Activated CD8-positive, alpha-beta memory T cell treated with anti-CD3 and anti-CD28 coated beads, Interleukin-2, amount 10 ng/mL, durations not matched to agents 7 days and 5 days (primary cell): ENCODE measurements at regions not wholly inside any gene's neighbourhood (a gene's known extent, or its start where the extent isn't known, plus 50 kb on each side); places are given as distances from the start of the nearest gene placed in this dataset.

ENCODE experiments used
- ATAC-seq: fragments of 150-1000 bp; cut with Tn5 transposase; one replicate; pipeline ENCODE4 v1.10.0; 2021; ENCODE audit warnings: moderate library complexity
- CTCF ChIA-PET: fragments of 350-600 bp; sonication (Branson Sonifier 250); formaldehyde crosslinking; loops from one replicate; lab custom pipeline; 2021; ENCODE audit warnings: antibody characterized with exemption; lab: Charles Lee
- DNase-seq: peaks from one replicate; pipeline ENCODE4 v3.0.0-alpha.2; 2020
- H3K27ac Mint-ChIP-seq: one replicate; pipeline ENCODE4 v1.8.0; 2021; ENCODE audit warnings: mild to moderate bottlenecking, mixed read lengths
- H3K27me3 Mint-ChIP-seq: one replicate; pipeline ENCODE4 v1.8.0; 2021; ENCODE audit warnings: mixed read lengths
- H3K36me3 Mint-ChIP-seq: one replicate; pipeline ENCODE4 v1.8.0; 2021; ENCODE audit warnings: mild to moderate bottlenecking, mixed read lengths
- H3K4me1 Mint-ChIP-seq: one replicate; pipeline ENCODE4 v1.8.0; 2021; ENCODE audit warnings: mixed read lengths
- H3K4me3 Mint-ChIP-seq: one replicate; pipeline ENCODE4 v1.8.0; 2021; ENCODE audit warnings: mild to moderate bottlenecking, moderate library complexity, mixed read lengths
- H3K9me3 Mint-ChIP-seq: one replicate; pipeline ENCODE4 v1.8.0; 2022; ENCODE audit warnings: low read depth, mixed read lengths

DNA sequence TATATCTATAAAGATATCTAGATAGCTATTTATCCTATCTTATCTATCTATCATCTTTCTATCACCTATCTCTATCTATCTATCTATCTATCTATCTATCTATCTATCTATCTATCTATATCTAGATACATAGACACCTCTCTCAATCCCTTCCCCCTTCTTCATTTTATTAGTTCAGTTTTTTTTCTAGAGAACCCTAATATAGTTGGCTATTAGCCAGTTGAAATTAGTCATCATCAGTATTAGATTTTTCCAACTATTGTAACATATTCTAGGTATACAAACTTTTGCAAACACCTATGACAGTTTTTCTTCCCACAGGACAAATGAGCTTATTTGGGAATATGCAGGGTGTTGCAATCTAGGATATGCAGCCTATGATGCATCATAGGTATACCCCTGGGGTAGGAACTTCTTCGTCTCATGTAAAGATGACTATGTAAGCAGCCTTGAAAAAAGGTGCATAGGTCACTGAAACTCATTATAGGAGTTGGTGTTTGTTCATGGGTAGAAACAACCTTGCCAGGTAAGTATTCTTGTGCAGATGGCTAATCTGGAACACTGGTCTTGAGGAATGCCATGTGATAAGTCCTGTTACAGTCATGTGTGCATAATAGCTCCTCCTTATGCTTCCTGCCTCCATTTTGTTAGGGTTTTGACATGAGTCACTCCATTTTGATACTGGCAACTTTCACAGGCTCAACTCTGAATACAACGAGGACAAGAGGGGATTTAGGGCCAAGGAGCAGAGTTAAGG, 160.7 kb upstream of the ZSWIM2 start:
- H3K4me1 Mint-ChIP-seq = no peaks in the 10 kb centered on the region
- no peak overlapping the region for H3K4me3 Mint-ChIP-seq
- H3K9me3 Mint-ChIP-seq = no peaks in the 10 kb centered on the region
- no peak overlapping the region for H3K27ac Mint-ChIP-seq
- no peaks in the 10 kb centered on the region for H3K36me3 Mint-ChIP-seq
- DNase-seq = no peak
- ATAC-seq = no peak
- no peaks in the 10 kb centered on the region for H3K27me3 Mint-ChIP-seq
- CTCF ChIA-PET = no interaction called here

DNA sequence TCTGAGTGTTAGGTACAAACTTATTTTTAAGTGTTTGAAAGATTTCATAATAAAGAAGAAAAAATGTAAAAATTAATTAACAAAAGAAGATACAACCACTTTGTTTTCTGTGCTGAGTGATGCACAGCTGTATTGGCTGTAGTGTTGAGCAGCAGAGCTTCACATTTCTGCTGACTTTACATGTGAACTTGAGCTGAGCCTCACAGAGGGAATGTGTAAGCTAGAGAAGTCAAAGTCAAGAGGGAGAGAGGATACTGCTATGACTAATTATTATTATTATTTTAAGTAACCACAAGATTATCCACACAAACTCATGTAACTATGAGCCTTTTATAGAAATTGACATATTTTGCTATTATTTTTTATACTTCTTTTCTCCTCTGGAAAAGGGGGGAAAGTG, 159.1 kb upstream of the ZSWIM2 start:
- no peaks in the 10 kb centered on the region for H3K36me3 Mint-ChIP-seq
- no peaks in the 10 kb centered on the region for H3K27me3 Mint-ChIP-seq

DNA sequence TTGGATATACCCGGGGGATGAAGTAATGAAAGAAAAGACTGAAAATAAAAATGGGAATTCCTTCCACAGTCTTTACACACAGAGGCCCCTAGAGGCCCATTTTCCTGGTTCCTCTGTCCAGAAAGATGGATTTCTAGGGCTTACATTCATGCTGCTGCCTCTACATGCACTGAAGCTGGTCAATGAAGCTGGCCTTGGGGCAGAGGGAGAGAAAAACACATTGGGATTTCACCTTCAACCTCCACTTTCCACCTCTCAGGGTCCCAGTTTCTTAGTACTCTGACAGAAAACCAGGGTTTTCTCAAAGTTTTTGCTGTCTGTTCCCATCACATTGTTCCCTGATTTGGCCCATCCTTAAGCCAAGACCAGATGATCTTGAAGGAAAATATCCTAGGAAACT, 154.6 kb upstream of the ZSWIM2 start:
- DNase-seq = no peak
- H3K4me3 Mint-ChIP-seq = peak overlapping the region; percentile 20
- no peak overlapping the region for H3K27ac Mint-ChIP-seq

More for the DNA sequence above, 159.1 kb upstream of the ZSWIM2 start:
- no peaks in the 10 kb centered on the region for H3K9me3 Mint-ChIP-seq
- CTCF ChIA-PET = no interaction called here
- no peaks in the 10 kb centered on the region for H3K4me1 Mint-ChIP-seq
- no peak overlapping the region for H3K4me3 Mint-ChIP-seq
- ATAC-seq = no peak
- DNase-seq = no peak
- no peak overlapping the region for H3K27ac Mint-ChIP-seq

DNA sequence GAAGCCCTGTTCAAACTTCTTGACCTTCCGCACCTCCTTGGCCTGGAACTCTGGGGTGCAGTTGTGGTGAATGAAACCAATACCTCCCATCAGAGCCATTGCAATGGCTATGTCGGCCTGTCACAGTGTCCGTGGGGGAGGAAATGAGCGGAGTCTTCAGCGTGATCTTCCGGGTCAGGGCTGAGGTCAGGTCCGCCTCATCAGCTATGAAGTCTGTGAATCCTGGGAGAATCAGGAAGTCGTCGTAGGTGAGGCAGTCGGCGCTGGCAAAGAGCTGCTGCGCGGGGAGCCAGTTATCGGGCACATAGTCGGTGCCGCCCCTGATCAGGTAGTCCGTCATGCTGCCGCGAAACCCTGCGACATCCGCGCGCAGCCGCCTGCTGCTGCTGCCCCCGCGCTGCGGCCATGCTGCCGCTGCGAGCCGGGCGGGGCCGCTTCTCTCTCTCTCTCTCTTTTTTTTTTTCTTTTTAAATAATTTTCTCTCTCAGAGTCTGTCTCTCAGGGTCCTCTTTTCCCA, 154.1 kb upstream of the ZSWIM2 start:
- ATAC-seq (no peak), DNase-seq (no peak)
- no peaks in the 10 kb centered on the region for H3K4me1 Mint-ChIP-seq
- no peak overlapping the region for H3K27ac Mint-ChIP-seq
- H3K27me3 Mint-ChIP-seq = no peaks in the 10 kb centered on the region
- CTCF ChIA-PET = no interaction called here
- H3K9me3 Mint-ChIP-seq = no peaks in the 10 kb centered on the region
- H3K4me3 Mint-ChIP-seq = peak overlapping the region; percentile 20
- H3K36me3 Mint-ChIP-seq = no peaks in the 10 kb centered on the region

More for the DNA sequence above, 154.6 kb upstream of the ZSWIM2 start:
- ATAC-seq = no peak
- Mint-ChIP-seq H3K4me1 (no peaks in the 10 kb centered on the region), H3K27me3 (no peaks in the 10 kb centered on the region), H3K36me3 (no peaks in the 10 kb centered on the region), H3K9me3 (no peaks in the 10 kb centered on the region)
- CTCF ChIA-PET = no interaction called here

- no peaks in the 10 kb centered on the region for H3K9me3 Mint-ChIP-seq
- H3K27me3 Mint-ChIP-seq = no peaks in the 10 kb centered on the region
- CTCF ChIA-PET = no interaction called here
- no peaks in the 10 kb centered on the region for H3K36me3 Mint-ChIP-seq
- ATAC-seq (no peak), DNase-seq (no peak)
- H3K4me3 Mint-ChIP-seq = no peak overlapping the region
- no peak overlapping the region for H3K27ac Mint-ChIP-seq
- H3K4me1 Mint-ChIP-seq = no peaks in the 10 kb centered on the region
Measured at GRCh38 chr2:187002242-187002641, 153.3 kb upstream of the ZSWIM2 start.

DNA sequence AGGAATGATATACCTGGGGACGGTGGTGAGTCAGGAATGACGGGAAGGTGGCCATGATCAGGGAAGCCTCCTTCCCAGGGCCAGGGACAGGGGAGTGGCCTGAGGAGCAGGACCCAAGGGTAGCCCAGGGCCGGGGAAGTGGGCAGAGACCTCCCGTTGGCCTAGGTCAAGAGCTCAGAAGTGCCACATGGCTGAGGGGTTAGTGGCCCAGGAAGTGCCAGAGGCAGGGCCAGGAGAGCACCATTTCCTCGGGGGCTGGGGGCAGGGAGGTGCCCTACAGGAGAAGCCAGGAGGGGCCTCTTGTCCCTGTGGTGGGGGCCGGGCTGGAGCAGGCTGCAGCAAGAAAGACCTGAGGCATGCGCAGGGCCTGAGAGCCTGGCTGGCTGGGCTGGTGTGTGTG, 152.3 kb upstream of the ZSWIM2 start:
- H3K9me3 Mint-ChIP-seq = no peaks in the 10 kb centered on the region
- CTCF ChIA-PET = no interaction called here
- no peak overlapping the region for H3K27ac Mint-ChIP-seq
- ATAC-seq (no peak), DNase-seq (no peak)
- no peaks in the 10 kb centered on the region for H3K4me1 Mint-ChIP-seq
- H3K27me3 Mint-ChIP-seq = no peaks in the 10 kb centered on the region
- no peaks in the 10 kb centered on the region for H3K36me3 Mint-ChIP-seq
- H3K4me3 Mint-ChIP-seq = no peak overlapping the region

DNA sequence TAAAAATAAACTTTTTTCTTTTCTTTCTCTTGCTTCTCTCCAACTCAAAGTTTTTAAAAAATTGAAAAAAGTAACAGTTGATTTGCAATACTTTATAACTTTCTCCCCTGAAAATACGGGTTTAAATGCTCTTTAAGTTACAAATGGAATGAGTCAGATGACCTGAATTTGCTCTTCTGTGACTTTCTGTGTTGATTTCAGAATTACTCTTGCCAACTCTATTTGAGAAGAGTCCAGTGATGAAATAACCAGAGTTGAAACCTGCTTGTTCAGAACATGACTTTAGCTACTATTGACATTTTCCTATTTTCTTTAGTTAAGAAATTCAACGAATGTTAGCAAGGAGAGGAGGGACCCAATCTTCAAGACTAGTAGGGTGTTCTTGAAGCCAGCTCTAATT, 146.1 kb upstream of the ZSWIM2 start:
- Mint-ChIP-seq H3K27ac (no peak overlapping the region), H3K9me3 (no peaks in the 10 kb centered on the region)
- ATAC-seq = no peak

GRCh38 chr2:186992597-186992996, 143.6 kb upstream of the ZSWIM2 start:
- Mint-ChIP-seq H3K27me3 (no peaks in the 10 kb centered on the region), H3K4me1 (no peaks in the 10 kb centered on the region), H3K4me3 (no peak overlapping the region), H3K9me3 (no peaks in the 10 kb centered on the region), H3K27ac (no peak overlapping the region), H3K36me3 (no peaks in the 10 kb centered on the region)
- CTCF ChIA-PET = no interaction called here
- DNase-seq (no peak), ATAC-seq (no peak)

More for the DNA sequence above, 146.1 kb upstream of the ZSWIM2 start:
- CTCF ChIA-PET = no interaction called here
- Mint-ChIP-seq H3K27me3 (no peaks in the 10 kb centered on the region), H3K4me3 (no peak overlapping the region), H3K36me3 (no peaks in the 10 kb centered on the region), H3K4me1 (no peaks in the 10 kb centered on the region)
- DNase-seq = no peak

- CTCF ChIA-PET = no interaction called here
- Mint-ChIP-seq H3K4me3 (no peak overlapping the region), H3K27ac (no peak overlapping the region), H3K36me3 (no peaks in the 10 kb centered on the region), H3K27me3 (no peaks in the 10 kb centered on the region), H3K9me3 (no peaks in the 10 kb centered on the region), H3K4me1 (no peaks in the 10 kb centered on the region)
- DNase-seq (no peak), ATAC-seq (no peak)
Measured at GRCh38 chr2:186991766-186992417, 142.9 kb upstream of the ZSWIM2 start.

DNA sequence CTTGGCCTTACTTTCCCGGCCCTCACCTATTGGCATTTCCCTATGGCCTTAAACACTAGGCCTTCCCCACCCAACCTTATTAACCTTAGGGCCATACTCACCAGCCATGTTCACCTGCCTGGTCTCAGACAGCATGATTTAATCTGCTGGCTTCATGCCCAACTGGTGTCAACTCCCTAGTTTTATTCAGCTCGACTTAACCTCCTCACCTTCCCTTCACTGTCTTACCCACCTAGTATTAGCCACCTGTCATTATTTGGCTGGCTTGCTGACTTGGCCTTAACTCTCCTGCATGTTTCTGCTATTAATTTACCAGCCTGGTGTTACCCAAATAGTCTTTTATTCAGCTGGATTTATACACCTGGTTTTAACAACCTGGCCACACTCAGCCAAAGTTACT, 136.0 kb upstream of the ZSWIM2 start:
- Mint-ChIP-seq H3K36me3 (no peaks in the 10 kb centered on the region), H3K27me3 (no peaks in the 10 kb centered on the region), H3K9me3 (peaks cover 5% of the 10 kb centered on the region), H3K4me3 (no peak overlapping the region), H3K4me1 (no peaks in the 10 kb centered on the region), H3K27ac (no peak overlapping the region)
- DNase-seq = no peak
- CTCF ChIA-PET = no interaction called here
- no peak for ATAC-seq

- ATAC-seq (no peak), DNase-seq (no peak)
- CTCF ChIA-PET = no interaction called here
- no peaks in the 10 kb centered on the region for H3K36me3 Mint-ChIP-seq
- H3K4me3 Mint-ChIP-seq = no peak overlapping the region
- no peak overlapping the region for H3K27ac Mint-ChIP-seq
- H3K9me3 Mint-ChIP-seq = peaks cover 5% of the 10 kb centered on the region
- H3K27me3 Mint-ChIP-seq = no peaks in the 10 kb centered on the region
- no peaks in the 10 kb centered on the region for H3K4me1 Mint-ChIP-seq
Measured at GRCh38 chr2:186984481-186984880, 135.5 kb upstream of the ZSWIM2 start.

DNA sequence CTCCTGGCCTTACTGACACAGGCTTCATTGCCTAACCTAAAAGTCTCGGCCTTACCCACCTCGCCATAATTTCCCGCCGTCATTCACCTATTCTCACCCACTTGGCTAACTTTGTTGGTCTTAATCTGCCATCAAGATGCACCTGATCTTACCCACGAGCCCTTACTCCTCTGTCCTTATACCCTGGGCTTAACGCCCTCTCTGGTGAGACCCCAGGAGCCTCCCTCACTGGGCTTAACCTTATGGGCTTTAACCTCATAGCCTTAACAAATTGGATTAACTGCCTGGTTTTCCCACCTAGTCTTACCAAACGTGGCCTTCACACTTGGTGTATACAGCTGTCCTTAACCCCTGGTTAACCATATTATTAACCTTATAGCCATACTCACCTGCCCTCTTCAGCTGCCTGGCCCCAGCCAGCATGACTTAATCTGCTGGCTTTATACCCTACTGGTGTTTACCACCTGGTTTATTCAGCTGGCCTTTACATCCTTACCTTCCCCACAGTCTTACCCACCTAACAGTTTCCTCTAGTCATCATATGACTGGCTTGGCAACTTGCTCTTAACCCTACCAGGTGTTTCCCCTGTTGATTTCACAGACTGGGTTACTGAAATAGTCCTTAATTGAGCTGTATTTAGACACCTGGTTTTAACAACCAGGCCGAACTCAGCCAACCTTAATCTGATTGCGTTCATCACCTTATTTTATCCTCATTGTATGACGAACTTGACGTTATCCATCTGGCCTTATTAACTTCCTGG, 132.0 kb upstream of the ZSWIM2 start:
- DNase-seq (no peak), ATAC-seq (no peak)
- CTCF ChIA-PET = no interaction called here
- Mint-ChIP-seq H3K36me3 (no peaks in the 10 kb centered on the region), H3K4me1 (no peaks in the 10 kb centered on the region), H3K27me3 (no peaks in the 10 kb centered on the region), H3K4me3 (no peak overlapping the region), H3K9me3 (peaks cover 5% of the 10 kb centered on the region), H3K27ac (no peak overlapping the region)

DNA sequence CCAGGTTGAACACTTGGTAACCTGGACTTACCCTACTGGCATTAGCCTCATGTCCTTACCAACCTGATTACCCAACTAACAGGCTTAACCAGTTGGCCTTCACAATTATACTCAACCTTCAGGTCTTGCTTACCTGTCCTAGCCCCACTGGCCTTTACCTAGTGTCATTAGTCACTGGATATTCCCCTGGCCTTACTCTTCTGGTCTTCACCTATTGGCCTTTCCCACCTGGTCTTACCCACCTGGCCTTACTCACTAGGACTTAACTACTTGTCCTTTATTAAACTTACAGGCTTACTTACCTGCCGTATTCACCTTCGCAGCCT, 131.1 kb upstream of the ZSWIM2 start:
- H3K27ac Mint-ChIP-seq = no peak overlapping the region
- no peaks in the 10 kb centered on the region for H3K27me3 Mint-ChIP-seq
- ATAC-seq = no peak
- H3K36me3 Mint-ChIP-seq = no peaks in the 10 kb centered on the region
- H3K9me3 Mint-ChIP-seq = peaks cover 2% of the 10 kb centered on the region
- no peak for DNase-seq
- CTCF ChIA-PET = no interaction called here
- no peak overlapping the region for H3K4me3 Mint-ChIP-seq
- H3K4me1 Mint-ChIP-seq = no peaks in the 10 kb centered on the region
